ENCODE measurements at regions not wholly inside any gene's neighbourhood (a gene's known extent, or its start where the extent isn't known, plus 50 kb on each side); places are given as distances from the start of the nearest gene placed in this dataset.

- no peak for TF ChIP-seq PRDM4 (CRISPR knock-in tag; IDR thresholded peaks at IDR 0.05; ENCODE audit: borderline replicate concordance)
Observed at GRCh38 chr20:11496380-11496779, 421.3 kb upstream of the BTBD3 start (continued).

GRCh38 chr20:11497545-11497944, 420.1 kb upstream of the BTBD3 start:
- Histone ChIP-seq H3K36me3 (replicated peaks in 1 of 2; ENCODE audit: control insufficient read depth in 1 of 2, insufficient read depth in 2 of 2, low read length in 2 of 2) (no peaks in the 10 kb centered on the region), H3K4me1 (ENCODE audit: insufficient read depth, low read length) (no peaks in the 10 kb centered on the region), H3K9ac (ENCODE audit: insufficient read depth, low read depth, low read length) (no peak overlapping the region), H3K4me3 (replicated peaks in 1 of 3; ENCODE audit: insufficient read depth in 1 of 3, low read depth in 2 of 3, low read length in 3 of 3) (no peak overlapping the region), H3K79me2 (ENCODE audit: insufficient read depth, low read length) (no peaks in the 10 kb centered on the region), H3K9me3 (ENCODE audit: low read length) (peaks cover 6% of the 10 kb centered on the region), H3K27me3 (ENCODE audit: control insufficient read depth in 1 of 2, insufficient read depth in 2 of 2, low read length in 2 of 2) (no peaks in the 10 kb centered on the region), H4K20me1 (ENCODE audit: insufficient read depth, low read length) (no peaks in the 10 kb centered on the region), H3K27ac (ENCODE audit: extremely low read length, insufficient read depth, low read length) (no peak overlapping the region), H2AFZ (ENCODE audit: low read length) (no peak overlapping the region), H3K4me2 (ENCODE audit: low read depth, low read length) (no peak overlapping the region)
- DNase-seq (ENCODE audit: low spot score) (no peak), ATAC-seq (no peak), FAIRE-seq (no peak)
- in situ Hi-C loops (cut with HindIII; ENCODE audit: extremely low pct_ligation_motif_present, low pct_unique_long_range_greater_than_20kb) (no loop called here), intact Hi-C loops (cut with micrococcal nuclease; ENCODE audit: unreplicated experiment) (no loop called here)
- 0% methylated on average over 1 of the region's 1 CpG for WGBS (ENCODE audit: low lambda C conversion rate)
- POLR2A ChIA-PET = no interaction called here
- no TSS peak for BruUV-seq (replicated peaks)
- CTCF ChIA-PET (ENCODE audit: low intra/inter-chr PET ratio, low total read pairs) = no interaction called here
- TF ChIP-seq NCOA2 (CRISPR knock-in tag; IDR thresholded peaks at IDR 0.05) (no peak), NCOR1 (IDR thresholded peaks at IDR 0.05; ENCODE audit: borderline replicate concordance, low read length) (no peak), NR1H2 (CRISPR knock-in tag; IDR thresholded peaks at IDR 0.05; ENCODE audit: borderline replicate concordance, low read depth) (no peak), MAFF (IDR thresholded peaks at IDR 0.05; ENCODE audit: low read depth, low read length) (peak; percentile 99), JDP2 (CRISPR knock-in tag; IDR thresholded peaks at IDR 0.05; ENCODE audit: borderline replicate concordance) (no peak), ARID2 (CRISPR knock-in tag; IDR thresholded peaks at IDR 0.05; ENCODE audit: borderline replicate concordance) (no peak), MAFK (conservative IDR thresholded peaks at IDR 0.05 in 1 of 2, IDR thresholded peaks at IDR 0.05 in 1 of 2; ENCODE audit: low read length in 2 of 2) (peak; percentile 99 to 100)
